Renal pelvis (tissue), 1 donor: ENCODE measurements at regions not wholly inside any gene's neighbourhood (a gene's known extent, or its start where the extent isn't known, plus 50 kb on each side); places are given as distances from the start of the nearest gene placed in this dataset.
A peak's percentile ranks its signal among the peaks of the same experiment; 100 is the strongest.

Experiments used
- DNase-seq: peaks from one replicate; pipeline ENCODE4 v3.0.0-alpha.2; 2013

GRCh38 chr4:136078976-136079375 lies 1453.3 kb downstream of the PCDH18 start:
- no peak for DNase-seq

GRCh38 chr4:136056748-136057147 lies 1475.5 kb downstream of the PCDH18 start:
- no peak for DNase-seq

GRCh38 chr4:136055360-136055759 lies 1476.9 kb downstream of the PCDH18 start:
- DNase-seq, result no peak

GRCh38 chr4:136036744-136037143 lies 1495.5 kb downstream of the PCDH18 start:
- no peak for DNase-seq

GRCh38 chr4:136032391-136032790 lies 1499.9 kb downstream of the PCDH18 start:
- no peak for DNase-seq

- no peak for DNase-seq
These were observed 1506.8 kb downstream of the PCDH18 start for GRCh38 chr4:136025540-136025939.

- DNase-seq, result no peak
These were observed 1514.7 kb downstream of the PCDH18 start for GRCh38 chr4:136017556-136017955.

GRCh38 chr4:136012220-136012619 lies 1520.1 kb downstream of the PCDH18 start:
- DNase-seq, result peak; percentile 38

GRCh38 chr4:136009258-136009832 lies 1522.9 kb downstream of the PCDH18 start:
- no peak for DNase-seq

GRCh38 chr4:136007991-136008390 lies 1524.3 kb downstream of the PCDH18 start:
- DNase-seq, result no peak

GRCh38 chr4:136002316-136002715 lies 1530.0 kb downstream of the PCDH18 start:
- DNase-seq, result no peak

- DNase-seq, result no peak
These were observed 1530.5 kb downstream of the PCDH18 start for GRCh38 chr4:136001791-136002190.

GRCh38 chr4:136000246-136000645 lies 1532.0 kb downstream of the PCDH18 start:
- no peak for DNase-seq

- DNase-seq, result no peak
These were observed 1537.9 kb downstream of the PCDH18 start for GRCh38 chr4:135994360-135994759.

- no peak for DNase-seq
These were observed 1555.4 kb downstream of the PCDH18 start for GRCh38 chr4:135976860-135977259.

- no peak for DNase-seq
These were observed 1565.4 kb downstream of the PCDH18 start for GRCh38 chr4:135966936-135967335.

- no peak for DNase-seq
These were observed 1569.3 kb downstream of the PCDH18 start for GRCh38 chr4:135963009-135963408.

- DNase-seq, result no peak
These were observed 1582.4 kb downstream of the PCDH18 start for GRCh38 chr4:135949931-135950330.

GRCh38 chr4:135948797-135949196 lies 1583.5 kb downstream of the PCDH18 start:
- no peak for DNase-seq

- DNase-seq, result no peak
These were observed 1590.6 kb downstream of the PCDH18 start for GRCh38 chr4:135941671-135942070.

GRCh38 chr4:135934026-135934425 lies 1598.3 kb downstream of the PCDH18 start:
- DNase-seq, result no peak

- DNase-seq, result no peak
These were observed 1604.6 kb downstream of the PCDH18 start for GRCh38 chr4:135927651-135928050.

GRCh38 chr4:135921081-135921480 lies 1611.2 kb downstream of the PCDH18 start:
- peak; percentile 4 for DNase-seq

GRCh38 chr4:135917011-135917410 lies 1615.3 kb downstream of the PCDH18 start:
- no peak for DNase-seq

GRCh38 chr4:135900956-135901355 lies 1631.3 kb downstream of the PCDH18 start:
- no peak for DNase-seq
